ENCODE measurements at regions not wholly inside any gene's neighbourhood (a gene's known extent, or its start where the extent isn't known, plus 50 kb on each side); places are given as distances from the start of the nearest gene placed in this dataset.

- TF ChIP-seq CTCF (IDR thresholded peaks at IDR 0.05), result no peak
- no peak for TF ChIP-seq POLR2A (IDR thresholded peaks at IDR 0.05)
These were observed 565.5 kb downstream of the BRD1 start for GRCh38 chr22:49262167-49262566.

All from heart left ventricle (tissue), 13 donors.